SJSA1 (cell line): ENCODE measurements at regions not wholly inside any gene's neighbourhood (a gene's known extent, or its start where the extent isn't known, plus 50 kb on each side); places are given as distances from the start of the nearest gene placed in this dataset.

Experiments used
- DNase-seq, 2 experiments: peaks; one replicate each; pipeline ENCODE4 v3.0.0-alpha.2; 2015 to 2020; ENCODE audit warnings: low spot score in 2 of 2, low read depth in 1 of 2
- H3K27ac ChIP-seq: fragments of 250-450 bp; sonication (Bioruptor Pico); 2 replicates; pipeline ENCODE4 v1.5.1; 2020; ENCODE audit warnings: mild to moderate bottlenecking, moderate library complexity
- H3K27me3 ChIP-seq: fragments of 250-450 bp; sonication (Bioruptor Pico); replicated peaks from 2 replicates; pipeline ENCODE4 v1.5.1; 2020; ENCODE audit warnings: mild to moderate bottlenecking, moderate library complexity
- H3K36me3 ChIP-seq: fragments of 250-450 bp; sonication (Bioruptor Pico); 2 replicates; pipeline ENCODE4 v1.5.1; 2020; ENCODE audit warnings: mild to moderate bottlenecking
- H3K4me1 ChIP-seq: fragments of 250-450 bp; sonication (Bioruptor Pico); replicated peaks from 2 replicates; pipeline ENCODE4 v1.6.1; 2021; ENCODE audit warnings: mild to moderate bottlenecking
- H3K4me3 ChIP-seq: fragments of 250-450 bp; sonication (Bioruptor Pico); 2 replicates; pipeline ENCODE4 v1.5.1; 2020; ENCODE audit warnings: mild to moderate bottlenecking
- H3K9me3 ChIP-seq: fragments of 250-450 bp; sonication (Bioruptor Pico); replicated peaks from 2 replicates; pipeline ENCODE4 v1.5.1; 2020; ENCODE audit warnings: mild to moderate bottlenecking

DNA sequence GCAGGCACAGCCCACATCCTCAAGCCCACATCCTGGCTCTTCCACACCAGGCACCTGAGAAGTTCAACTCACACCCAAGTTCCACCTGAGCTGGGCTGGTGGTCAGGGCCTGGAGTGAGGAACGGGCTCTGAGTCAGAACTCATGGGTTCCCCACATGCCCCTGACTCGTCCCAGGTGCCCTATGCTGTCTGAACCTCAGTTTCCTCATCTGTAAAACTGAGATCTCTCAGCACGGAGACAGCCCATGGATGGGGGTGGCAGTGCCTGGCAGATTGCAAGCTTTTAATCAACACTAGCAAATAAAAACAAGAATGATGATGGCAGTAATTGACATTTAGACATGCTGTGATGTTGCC, 307.8 kb downstream of the NDUFA10 start:
- peak in 1 of 2 experiments; percentile 21 for DNase-seq
- Histone ChIP-seq H3K4me3 (no peak overlapping the region), H3K27ac (no peak overlapping the region), H3K36me3 (no peaks in the 10 kb centered on the region), H3K27me3 (peaks cover 11% of the 10 kb centered on the region; the same call in 1 of the 2 replicates), H3K4me1 (no peaks in the 10 kb centered on the region), H3K9me3 (no peaks in the 10 kb centered on the region)

DNA sequence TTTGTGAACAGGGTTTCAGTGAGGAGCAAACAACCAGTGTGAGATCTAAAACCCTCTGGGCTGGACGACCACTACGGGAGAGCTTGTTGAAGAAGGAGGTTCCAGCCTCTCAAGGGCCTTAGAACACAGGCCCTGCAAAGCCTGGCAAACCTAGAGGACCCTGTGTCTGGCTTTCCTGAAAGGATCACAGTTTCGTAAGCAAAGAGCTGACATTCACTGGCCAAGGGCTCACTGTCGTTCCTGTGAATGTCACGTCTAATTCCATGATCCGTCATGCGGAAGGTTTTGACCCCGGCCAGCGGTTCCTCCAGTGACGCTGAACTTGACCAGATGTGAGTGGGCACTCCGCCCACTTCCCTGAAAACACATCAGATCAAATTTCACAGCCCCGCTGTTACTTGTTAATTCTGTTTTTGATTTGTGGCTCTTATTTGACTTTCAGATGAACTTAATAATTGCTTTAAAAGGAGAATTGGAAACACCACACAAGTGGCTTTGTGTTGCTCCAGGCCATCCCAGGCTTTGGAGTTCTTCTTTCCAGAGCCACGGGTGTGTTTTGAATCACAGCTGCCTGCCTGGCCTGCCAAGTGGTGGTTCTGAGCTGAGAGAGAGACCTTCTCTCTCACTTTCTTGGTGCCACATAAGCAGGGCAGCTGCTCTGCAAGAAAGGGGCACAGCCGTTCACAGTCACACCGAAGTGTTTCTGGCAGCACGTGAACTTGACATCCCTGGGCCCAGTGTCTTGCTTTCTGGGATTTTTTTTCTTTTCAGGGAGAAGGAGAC, 308.4 kb downstream of the NDUFA10 start:
- Histone ChIP-seq H3K36me3 (no peaks in the 10 kb centered on the region), H3K4me1 (no peaks in the 10 kb centered on the region), H3K27me3 (peaks cover 11% of the 10 kb centered on the region; the same call in 1 of the 2 replicates), H3K9me3 (no peaks in the 10 kb centered on the region), H3K4me3 (no peak overlapping the region), H3K27ac (no peak overlapping the region)
- DNase-seq, result peak in 1 of 2 experiments; percentile 25

DNA sequence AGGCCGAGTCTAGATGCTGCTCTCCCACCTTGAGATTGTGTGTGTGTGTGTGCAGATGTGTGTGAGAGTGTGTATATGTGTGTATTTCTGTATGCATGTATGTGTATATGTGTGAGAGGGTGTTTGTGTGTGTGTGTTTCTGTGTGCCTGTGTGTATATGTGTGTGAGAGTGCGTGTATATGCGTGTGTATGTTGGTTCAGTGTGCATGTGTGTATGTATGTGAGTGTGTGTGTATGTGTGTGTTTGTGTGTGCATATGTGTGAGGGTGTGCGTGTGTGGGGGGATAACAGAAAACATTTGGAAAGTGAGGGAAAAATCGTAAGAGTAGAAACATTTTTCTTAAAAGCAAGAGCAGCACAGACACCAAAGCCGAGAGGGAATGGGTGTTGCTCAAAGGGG, 309.1 kb downstream of the NDUFA10 start:
- no peaks in the 10 kb centered on the region for H3K4me1 ChIP-seq
- peaks cover 11% of the 10 kb centered on the region; the same call in 1 of the 2 replicates for H3K27me3 ChIP-seq
- no peak overlapping the region for H3K4me3 ChIP-seq
- DNase-seq, result no peak
- no peaks in the 10 kb centered on the region for H3K36me3 ChIP-seq
- H3K27ac ChIP-seq, result no peak overlapping the region
- no peaks in the 10 kb centered on the region for H3K9me3 ChIP-seq

DNA sequence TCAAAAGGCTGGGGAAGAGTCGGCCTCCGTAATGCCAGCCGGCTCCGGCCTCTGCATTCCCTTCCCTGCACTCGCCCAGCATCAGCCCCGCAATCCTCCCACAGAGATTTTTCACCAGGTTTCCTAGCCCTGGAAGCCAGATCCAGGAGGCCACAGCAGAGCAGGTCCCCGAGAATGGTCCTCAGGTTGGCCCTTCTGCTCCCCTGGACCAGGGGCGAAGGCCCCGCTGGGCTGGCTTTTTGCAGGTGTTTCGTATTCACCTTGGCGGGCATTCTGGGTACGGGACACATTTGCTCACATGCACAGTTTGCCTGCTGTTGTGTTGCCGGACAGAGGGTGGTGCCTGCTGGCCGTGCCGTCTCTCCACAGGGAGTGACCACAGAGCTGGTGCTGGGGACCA, 309.5 kb downstream of the NDUFA10 start:
- H3K36me3 ChIP-seq, result no peaks in the 10 kb centered on the region
- no peaks in the 10 kb centered on the region for H3K4me1 ChIP-seq
- DNase-seq, result peak in 1 of 2 experiments; percentile 37
- no peak overlapping the region for H3K27ac ChIP-seq
- H3K4me3 ChIP-seq, result no peak overlapping the region
- H3K27me3 ChIP-seq, result peaks cover 11% of the 10 kb centered on the region; the same call in 1 of the 2 replicates
- no peaks in the 10 kb centered on the region for H3K9me3 ChIP-seq

DNA sequence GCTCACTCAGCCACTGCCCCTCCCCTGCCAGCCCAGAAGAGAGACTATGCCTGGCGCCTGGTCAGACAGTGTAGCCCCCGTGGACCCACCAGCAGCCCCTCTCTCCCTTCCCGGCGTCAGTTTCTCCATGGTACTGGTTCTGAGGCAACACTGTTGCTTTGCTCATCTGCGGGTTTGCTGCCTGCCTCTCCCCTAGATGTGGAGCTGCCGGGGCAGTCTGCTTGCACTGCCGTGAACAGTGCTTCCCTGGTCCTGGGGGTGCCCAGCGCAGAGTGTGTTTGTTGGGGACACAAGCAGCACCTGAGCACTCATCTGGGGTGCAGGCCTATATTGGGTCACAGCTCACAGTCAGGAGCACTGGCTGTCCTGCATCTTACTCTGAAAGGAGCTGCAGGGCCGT, 309.9 kb downstream of the NDUFA10 start:
- Histone ChIP-seq H3K4me1 (no peaks in the 10 kb centered on the region), H3K4me3 (no peak overlapping the region), H3K9me3 (no peaks in the 10 kb centered on the region)

DNA sequence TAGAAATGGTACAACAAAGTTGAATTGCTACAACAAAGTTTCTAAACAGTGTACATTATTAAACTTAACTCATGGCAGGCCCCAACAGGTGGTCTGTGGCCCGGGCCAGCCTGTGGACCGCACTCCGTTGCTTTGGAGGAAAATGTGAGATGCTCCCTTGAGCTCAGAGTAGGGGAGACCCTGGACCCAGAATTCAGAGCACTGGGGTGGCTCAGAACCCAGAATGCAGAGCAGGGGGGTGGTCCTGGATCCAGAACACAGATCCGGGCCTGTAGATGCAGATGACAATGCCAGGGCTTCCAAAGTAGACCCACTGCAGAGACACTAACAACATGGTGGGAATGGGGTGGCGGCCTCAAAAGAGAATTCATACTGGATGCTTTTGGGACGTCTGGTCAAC, 311.0 kb downstream of the NDUFA10 start:
- H3K4me3 ChIP-seq, result no peak overlapping the region
- DNase-seq, result peak in 1 of 2 experiments; percentile 33
- H3K27ac ChIP-seq, result no peak overlapping the region
- H3K36me3 ChIP-seq, result no peaks in the 10 kb centered on the region
- H3K4me1 ChIP-seq, result no peaks in the 10 kb centered on the region
- no peaks in the 10 kb centered on the region for H3K9me3 ChIP-seq
- peaks cover 11% of the 10 kb centered on the region; the same call in 1 of the 2 replicates for H3K27me3 ChIP-seq

More for the DNA sequence above, 309.9 kb downstream of the NDUFA10 start:
- Histone ChIP-seq H3K27ac (no peak overlapping the region), H3K27me3 (peaks cover 11% of the 10 kb centered on the region; the same call in 1 of the 2 replicates), H3K36me3 (no peaks in the 10 kb centered on the region)
- peak in 1 of 2 experiments; percentile 41 for DNase-seq

DNA sequence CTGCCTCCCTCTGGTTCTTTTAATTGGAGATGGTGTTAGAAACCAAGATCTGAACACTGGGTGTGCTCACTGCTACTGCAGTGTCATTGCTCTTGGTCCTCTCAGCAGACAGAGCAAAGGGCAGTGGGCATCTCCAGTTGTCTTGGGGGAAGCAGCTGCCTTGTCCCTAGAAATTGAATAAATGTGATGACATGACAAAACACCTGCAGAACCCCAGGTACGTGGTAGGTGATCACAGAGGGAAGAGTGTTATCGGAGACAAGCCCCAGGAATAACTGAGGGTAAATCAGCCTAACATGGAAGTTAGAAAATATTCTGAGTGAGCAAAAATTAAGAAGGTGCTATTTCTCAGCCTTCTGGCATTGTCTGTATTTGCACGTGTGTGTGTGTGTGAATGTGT, 311.9 kb upstream of the HDAC4 start:
- H3K36me3 ChIP-seq, result no peaks in the 10 kb centered on the region

DNA sequence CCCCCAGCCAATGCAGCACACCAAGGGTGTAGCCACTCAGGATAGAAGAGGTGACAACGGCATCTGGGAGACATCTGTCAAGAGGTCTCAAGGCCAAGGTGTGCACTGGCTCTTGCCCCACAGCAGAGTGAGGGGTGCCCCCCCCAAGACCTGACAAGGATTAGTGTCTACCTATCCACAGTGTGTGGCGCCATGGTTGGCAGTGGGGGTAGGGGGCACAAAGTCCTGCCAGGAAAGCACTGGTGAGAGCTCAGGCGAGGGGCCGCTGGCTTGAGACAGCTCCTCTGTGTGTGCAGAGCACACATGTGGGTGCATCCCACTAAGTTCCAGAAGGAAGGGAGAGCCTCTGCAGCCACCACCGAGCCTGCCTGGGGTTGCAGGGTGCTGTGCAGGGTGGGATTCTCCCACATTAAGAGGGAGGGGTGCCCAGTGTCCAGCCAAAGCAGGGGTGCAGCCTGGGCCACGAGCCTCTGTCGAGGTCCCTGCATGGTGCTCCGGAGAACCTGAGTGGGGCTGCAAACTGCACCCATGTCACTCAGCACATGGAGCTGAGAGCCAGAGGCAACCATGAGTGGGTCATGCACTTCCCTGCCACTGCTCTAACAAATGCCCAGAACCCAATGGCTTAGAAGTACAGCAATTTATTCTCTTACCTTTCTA, 311.2 kb upstream of the HDAC4 start:
- Histone ChIP-seq H3K4me3 (no peak overlapping the region), H3K27ac (no peak overlapping the region), H3K36me3 (no peaks in the 10 kb centered on the region), H3K4me1 (no peaks in the 10 kb centered on the region), H3K27me3 (peaks cover 11% of the 10 kb centered on the region; the same call in 1 of the 2 replicates), H3K9me3 (no peaks in the 10 kb centered on the region)
- no peak for DNase-seq

More for the DNA sequence above, 311.9 kb upstream of the HDAC4 start:
- peaks cover 11% of the 10 kb centered on the region; the same call in 1 of the 2 replicates for H3K27me3 ChIP-seq
- no peaks in the 10 kb centered on the region for H3K4me1 ChIP-seq
- no peak for DNase-seq
- H3K27ac ChIP-seq, result no peak overlapping the region
- H3K4me3 ChIP-seq, result no peak overlapping the region
- no peaks in the 10 kb centered on the region for H3K9me3 ChIP-seq

DNA sequence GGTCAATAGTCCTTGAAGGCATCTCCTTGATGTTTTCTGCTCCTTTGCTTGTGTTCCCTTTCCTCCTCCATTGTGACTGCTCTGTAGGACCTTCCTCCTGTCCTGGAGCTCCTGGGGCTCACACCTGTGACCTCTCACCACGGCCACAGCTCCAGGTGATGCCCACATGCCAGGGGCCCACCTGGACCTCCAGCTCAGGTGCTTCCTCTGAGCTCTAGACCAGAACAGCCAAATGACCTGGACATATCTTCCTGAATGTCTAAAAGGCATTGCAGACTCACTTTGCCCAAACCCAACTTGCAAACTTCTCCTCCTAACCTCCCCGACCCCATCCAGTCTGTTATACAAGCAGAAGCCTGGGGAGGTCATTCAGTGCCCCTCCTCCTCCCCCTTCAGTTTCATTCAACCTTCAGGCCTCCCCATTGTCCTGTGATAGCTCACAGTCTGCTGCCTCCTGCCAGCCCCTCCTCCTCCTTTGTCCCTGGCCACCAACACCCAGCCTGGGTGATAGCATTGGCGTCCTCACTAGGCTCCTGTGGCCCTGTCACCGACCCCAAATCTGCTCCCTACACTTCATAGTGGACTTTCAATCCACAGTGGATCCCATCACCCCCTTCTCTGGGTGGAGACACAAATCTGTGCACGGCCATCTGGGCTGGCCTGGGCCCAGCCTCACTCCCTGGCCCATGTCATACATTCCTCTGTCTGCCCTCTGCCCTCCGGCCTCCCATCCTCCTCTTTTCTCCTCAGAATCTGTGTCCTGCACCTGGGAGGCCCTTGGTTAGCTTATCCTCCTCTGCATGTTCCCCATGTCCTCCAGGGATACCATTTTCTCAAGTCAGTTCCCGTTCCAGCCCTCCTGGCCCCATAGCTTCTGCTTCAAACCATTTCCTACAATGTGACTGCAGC, 310.4 kb upstream of the HDAC4 start:
- Histone ChIP-seq H3K4me1 (no peaks in the 10 kb centered on the region), H3K27ac (no peak overlapping the region), H3K9me3 (no peaks in the 10 kb centered on the region), H3K4me3 (no peak overlapping the region), H3K27me3 (peaks cover 11% of the 10 kb centered on the region; the same call in 1 of the 2 replicates), H3K36me3 (no peaks in the 10 kb centered on the region)
- peak in 1 of 2 experiments; percentile 23 for DNase-seq

DNA sequence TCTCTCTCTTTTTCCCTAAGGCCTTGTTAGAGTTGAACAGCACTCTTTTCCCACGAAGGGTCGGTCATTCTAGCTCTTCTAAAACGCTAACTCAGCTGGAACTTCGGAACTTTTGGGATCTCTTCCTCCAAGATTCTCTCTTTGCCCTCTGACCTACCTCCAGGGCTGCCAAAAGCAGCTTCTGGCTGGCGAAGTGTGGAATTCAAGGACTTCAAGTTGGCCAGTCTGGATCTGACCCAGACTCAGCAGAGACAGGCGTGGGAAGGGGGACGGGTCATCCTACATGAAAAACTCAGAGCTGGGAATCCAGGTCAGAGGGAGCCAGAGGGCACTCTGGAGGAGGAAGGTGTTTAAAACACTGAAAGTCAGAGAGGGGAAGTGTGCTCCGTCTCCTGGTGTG, 305.5 kb upstream of the HDAC4 start:
- no peak overlapping the region for H3K27ac ChIP-seq
- no peaks in the 10 kb centered on the region for H3K4me1 ChIP-seq
- no peaks in the 10 kb centered on the region for H3K9me3 ChIP-seq
- H3K4me3 ChIP-seq, result no peak overlapping the region
- DNase-seq, result no peak
- no peaks in the 10 kb centered on the region for H3K27me3 ChIP-seq
- no peaks in the 10 kb centered on the region for H3K36me3 ChIP-seq

DNA sequence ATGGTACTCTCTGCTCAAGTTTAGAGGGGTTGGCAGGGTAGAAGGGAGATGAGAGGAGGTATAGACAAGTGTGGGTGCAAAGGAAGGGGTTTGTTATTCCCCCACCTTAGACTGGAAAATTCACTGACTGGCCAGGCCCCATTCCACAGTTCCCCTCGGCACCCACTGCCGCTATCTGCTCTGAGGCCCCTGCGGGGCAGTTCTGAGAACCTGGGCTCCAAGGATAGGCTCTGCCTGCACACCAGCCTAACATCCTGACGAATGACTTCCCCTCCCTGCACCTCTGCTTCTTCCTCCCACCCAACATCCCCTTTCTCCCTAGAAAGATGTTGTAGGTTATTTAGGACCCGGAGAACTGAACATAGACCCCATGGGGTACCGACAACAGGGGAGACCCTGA, 303.9 kb upstream of the HDAC4 start:
- H3K9me3 ChIP-seq, result no peaks in the 10 kb centered on the region
- no peak for DNase-seq
- H3K36me3 ChIP-seq, result no peaks in the 10 kb centered on the region
- H3K4me1 ChIP-seq, result no peaks in the 10 kb centered on the region
- H3K4me3 ChIP-seq, result no peak overlapping the region
- H3K27ac ChIP-seq, result no peak overlapping the region
- H3K27me3 ChIP-seq, result no peaks in the 10 kb centered on the region

DNA sequence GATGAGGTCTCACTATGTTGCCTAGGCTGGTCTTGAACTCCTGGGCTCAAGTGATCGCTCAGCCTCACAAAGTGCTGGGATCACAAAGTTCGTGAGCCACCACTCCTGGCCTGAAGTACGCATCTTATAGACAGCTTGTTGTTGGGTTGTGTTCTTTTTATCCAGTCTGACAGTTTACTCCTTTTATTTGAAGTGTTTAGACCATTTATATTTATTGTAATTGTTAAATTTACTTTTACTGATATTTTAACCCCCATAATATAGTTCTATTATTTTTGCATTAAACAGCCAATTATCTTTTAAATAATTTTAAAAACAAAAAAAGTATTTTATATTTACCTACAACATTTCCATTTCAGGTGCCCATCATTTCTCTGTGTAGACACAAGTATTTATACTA, 303.0 kb upstream of the HDAC4 start:
- no peak for DNase-seq
- H3K4me1 ChIP-seq, result no peaks in the 10 kb centered on the region
- H3K27ac ChIP-seq, result no peak overlapping the region
- no peaks in the 10 kb centered on the region for H3K36me3 ChIP-seq
- no peaks in the 10 kb centered on the region for H3K9me3 ChIP-seq
- no peaks in the 10 kb centered on the region for H3K27me3 ChIP-seq
- H3K4me3 ChIP-seq, result no peak overlapping the region

DNA sequence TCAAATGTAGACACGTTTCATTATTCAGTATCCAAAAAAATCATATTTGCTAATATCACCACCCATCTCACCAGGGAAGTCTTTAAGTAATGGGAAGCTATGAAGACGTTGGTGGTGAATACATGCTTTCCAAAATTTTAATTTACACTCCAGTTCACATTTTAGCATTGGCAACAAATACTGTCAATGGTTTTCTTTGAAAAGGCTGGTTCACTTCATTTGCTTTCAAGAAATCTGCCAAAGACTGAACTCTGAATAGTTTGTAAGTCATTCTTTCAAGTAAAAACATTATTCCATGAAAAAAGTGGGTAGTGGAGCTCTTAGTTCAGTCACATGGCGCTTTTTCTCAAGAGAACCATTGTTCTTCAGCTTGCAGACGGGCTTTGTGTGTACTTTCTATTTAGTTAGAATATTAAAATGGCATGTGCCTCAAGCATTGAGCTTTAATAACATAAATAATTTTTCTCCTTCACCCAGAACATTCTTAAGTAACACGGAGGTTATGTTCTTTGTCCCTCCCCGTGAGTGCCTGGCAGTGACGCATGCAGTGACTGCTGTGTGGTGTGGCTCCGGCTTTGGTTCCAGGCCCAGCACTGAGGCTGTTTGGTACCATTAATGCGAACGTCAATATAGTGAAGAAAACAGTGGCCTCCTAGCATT, 300.0 kb upstream of the HDAC4 start:
- Histone ChIP-seq H3K4me3 (no peak overlapping the region), H3K9me3 (no peaks in the 10 kb centered on the region), H3K27me3 (peaks cover 4% of the 10 kb centered on the region; the same call in 1 of the 2 replicates), H3K27ac (no peak overlapping the region), H3K36me3 (no peaks in the 10 kb centered on the region), H3K4me1 (no peaks in the 10 kb centered on the region)
- no peak for DNase-seq
